NAMALWA (cell line): ENCODE measurements at regions not wholly inside any gene's neighbourhood (a gene's known extent, or its start where the extent isn't known, plus 50 kb on each side); places are given as distances from the start of the nearest gene placed in this dataset.

Experiments
- DNase-seq: peaks from one replicate; pipeline ENCODE4 v3.0.0-alpha.2; 2015; ENCODE audit warnings: low spot score

DNA sequence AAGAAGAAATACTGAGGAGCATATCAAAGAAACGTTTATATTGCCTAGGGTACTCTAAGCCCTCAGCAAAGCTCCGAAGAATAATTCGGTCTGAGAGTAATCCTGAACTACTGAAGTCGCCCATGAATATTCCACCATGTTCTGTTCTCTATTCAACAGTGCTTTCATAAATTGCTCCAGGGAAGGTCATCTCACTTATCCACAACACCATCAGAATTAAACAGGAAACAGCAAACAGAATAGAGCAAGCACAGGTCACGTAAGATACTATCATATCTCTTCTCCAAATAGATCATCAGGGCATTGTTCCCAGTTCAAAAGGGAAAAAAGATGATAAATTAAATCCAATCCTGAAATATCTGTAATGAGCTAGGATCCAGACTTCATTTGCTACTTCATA is 325.6 kb downstream of the DEPDC1B start:
- no peak for DNase-seq

DNA sequence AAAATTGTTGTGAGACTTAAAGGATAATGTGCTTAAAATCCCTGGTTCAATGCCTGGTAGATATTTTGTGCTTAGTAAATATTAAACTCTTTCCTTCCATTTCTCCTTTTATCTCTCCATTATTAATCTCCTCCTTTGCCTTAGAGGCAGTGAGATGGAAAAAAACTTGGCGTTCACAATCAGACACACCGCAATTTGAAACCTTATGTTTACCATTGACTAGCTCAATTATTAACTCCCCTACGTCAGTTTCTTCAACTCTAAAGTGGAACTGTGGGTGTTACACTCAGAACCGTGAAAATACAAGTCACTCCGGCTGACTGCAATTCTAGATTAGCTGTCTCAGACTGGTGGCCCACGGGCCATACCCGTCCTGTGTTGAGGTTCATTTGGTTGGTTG is 327.2 kb downstream of the DEPDC1B start:
- no peak for DNase-seq

DNA sequence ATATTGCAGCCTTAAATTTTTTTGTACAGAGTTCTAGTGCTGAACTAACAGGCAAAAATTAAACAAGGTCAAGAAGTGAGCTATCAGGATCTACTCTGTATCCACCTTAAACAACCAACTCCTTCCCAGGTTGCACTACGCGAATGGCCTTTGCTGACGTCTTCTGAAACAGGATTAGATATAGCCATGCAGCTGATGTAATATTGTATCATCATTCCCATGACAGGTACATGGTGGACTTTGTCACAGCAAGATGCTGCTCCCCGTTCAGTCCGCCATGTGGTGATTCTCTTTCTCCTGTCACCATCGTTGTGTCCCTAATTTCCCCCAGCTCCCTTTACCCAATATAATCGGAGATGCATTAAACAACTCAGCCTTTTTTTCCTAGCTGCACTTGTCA is 328.9 kb downstream of the DEPDC1B start:
- no peak for DNase-seq

DNA sequence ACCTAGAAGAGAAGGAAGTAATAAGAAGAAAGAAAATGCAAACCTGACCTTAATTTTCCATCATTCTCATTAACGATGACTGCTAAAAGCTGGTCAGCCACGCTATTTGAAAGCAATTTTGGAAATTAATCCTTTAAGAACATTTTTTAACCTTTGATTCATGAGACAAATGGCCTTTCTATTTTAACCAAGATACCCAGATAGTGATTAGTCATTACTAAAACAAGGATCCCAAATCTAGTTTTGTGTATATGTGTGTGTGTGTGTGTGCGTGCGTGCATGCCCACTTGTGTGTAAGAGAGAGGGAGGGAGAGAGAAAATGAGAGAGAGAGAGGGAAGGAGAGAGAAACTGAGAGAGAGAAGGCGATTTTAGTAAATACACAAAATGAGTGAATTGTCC is 329.5 kb downstream of the DEPDC1B start:
- no peak for DNase-seq

DNA sequence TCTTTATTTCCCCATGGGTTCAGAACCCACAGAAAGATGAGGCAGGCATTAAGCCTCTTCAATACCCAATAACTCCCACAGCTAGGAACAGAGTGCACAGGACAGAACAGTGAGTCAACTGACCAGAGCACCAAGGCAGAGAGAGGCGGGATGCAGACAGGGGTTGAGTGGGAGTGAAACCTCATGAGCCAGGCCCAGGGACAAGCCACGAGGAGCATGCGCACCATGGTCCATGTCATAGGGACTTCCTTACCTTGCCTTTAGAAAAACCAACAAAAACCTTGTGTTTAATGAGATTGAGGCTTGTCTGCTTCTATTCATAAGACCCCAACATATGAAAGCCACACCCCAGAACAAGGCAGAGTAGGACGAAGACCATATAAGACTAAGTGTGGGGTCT is 330.6 kb downstream of the DEPDC1B start:
- DNase-seq, result no peak

DNA sequence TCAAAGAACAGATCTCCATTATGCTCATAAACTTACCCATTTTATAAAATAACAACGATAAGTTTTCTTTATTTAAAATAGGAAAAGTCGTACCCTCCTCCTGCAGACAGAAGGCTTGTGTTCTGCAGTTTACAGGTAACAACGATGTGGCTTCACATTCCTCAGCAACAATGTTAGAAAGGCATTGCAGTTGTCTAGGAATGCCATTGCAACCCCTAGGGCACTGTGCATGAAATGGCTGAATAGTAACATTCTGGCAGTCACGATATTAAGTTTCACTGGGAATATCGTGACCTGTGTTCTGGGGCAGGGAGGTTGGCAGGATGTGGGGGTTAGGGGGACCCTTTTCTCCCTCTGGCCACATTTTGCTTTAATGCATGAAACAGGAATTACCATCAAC is 331.9 kb downstream of the DEPDC1B start:
- DNase-seq, result no peak

DNA sequence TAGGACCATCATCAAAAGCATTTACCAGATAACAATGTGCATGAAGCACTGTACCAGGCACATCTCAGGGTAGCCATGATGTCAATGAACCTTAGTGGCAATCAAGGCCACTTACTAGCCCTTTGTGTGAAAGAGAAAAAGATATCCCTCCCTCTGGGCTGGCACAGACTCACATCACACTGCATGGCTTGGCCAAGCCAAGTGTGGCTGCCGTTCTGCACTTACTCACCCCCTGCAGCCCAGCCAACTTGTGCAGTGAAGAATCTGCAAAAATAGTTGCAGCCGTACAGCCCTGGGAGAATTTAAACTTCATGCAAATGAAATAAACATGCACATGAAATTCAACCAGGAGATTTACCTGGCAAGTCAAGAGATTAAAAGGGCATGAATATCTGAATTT is 333.5 kb downstream of the DEPDC1B start:
- DNase-seq, result no peak

DNA sequence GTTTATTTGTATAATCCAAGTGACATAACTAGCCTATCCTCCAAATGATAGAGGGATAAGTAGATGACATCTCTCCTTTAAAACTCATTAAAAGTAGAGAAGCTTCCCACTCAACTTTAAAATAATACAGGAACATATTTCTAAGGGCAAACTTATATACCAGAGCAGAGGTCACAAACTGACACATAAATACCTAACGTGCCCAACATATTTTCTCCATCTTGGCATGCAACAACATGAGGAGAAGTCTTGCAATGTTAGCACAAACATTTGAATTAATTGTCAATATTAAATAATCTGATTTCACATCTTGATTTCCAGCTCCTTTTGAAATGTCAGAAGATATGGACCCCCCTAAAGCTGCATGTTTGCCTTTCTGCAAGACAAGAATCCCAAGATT is 335.0 kb downstream of the DEPDC1B start:
- DNase-seq, result no peak

DNA sequence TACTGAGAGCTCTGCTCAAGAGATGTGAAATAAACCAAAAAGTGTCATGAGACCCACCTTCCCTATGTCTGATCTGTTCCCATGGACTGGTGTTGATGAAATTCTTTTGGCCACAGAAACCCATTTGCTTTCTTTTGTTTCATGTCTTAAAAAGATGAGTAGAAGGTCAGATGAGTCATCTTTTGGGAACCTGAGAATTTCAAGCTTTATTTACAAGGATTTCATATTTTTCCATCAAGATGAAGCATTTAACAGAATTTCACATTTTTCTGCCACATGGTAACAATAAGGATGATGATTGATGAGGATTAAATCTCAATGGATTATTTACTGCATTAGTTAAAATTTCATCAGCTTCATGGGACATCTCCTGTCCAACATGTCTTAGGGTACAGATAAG is 337.8 kb downstream of the DEPDC1B start:
- no peak for DNase-seq

DNA sequence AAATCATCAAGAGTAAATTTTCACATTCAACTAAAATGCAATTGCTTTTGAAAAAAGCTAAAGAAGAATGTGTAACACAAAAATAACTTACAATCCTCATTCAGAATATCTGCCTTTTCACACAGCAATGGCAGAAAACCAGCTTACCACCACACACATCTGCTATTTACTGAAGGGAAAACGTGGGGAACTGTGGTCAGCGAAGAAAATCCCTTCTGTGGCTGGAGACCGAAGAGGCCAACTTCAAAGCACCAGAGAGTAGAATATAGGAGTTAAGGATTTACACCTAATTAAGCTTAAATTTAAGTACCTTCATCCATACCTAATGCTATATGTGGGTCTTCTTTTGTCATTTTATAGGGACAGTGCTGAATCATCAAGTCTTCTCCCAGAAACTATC is 339.6 kb downstream of the DEPDC1B start:
- DNase-seq, result no peak

DNA sequence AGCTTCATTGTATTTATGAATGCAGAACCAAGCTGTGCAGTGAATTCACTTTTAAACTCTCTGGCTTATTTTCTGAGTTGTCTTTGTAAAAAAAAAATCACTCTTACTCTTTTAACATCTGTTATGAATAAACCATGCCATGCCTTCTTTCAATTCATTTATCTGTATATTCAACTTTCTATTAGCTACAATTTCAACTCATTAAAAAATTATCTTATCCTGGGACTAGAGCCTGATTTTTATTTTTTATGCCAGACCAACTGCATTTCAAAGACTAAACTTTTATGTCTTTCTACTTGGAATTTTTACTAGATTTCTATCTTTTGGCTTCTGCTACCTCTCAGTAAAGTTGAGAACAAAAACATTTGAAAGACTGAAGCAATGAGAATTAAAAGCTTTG is 342.7 kb downstream of the DEPDC1B start:
- no peak for DNase-seq

DNA sequence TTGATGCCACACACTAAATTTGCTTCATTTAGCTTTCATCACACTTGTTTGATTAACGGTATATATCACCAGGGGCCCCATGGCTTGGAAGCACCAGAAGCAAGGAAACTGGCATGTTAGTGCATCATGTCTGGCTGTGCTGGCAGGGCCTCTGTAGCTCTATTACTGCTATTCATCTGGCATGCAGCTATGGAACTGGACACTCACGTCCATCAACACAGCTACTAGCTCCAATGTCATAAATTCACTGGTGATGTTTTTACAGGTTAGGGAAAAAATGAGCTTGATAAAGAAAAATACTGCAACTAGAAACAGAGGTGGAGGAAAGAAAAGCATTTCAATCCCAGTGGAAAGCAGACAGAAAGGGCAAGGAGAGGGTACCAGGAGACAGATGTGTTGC is 343.2 kb downstream of the DEPDC1B start:
- no peak for DNase-seq

DNA sequence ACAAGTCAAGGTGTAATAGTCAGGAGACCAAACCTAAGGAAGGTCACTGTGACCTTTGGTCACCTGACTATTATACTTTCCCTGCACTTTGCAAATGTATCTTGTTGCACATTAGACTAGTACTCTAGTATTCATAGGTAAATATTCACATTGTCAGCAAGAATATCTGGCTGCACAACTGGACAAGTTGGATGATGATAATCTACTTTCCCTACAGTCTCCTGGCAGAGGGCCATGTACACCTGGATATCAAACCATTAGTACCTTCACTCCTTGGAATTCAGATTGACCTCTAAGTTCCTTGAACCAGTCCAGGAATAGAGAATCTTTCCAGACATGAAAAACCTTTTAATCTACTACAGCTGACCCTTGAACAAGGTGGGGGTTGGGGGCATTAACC is 344.8 kb downstream of the DEPDC1B start:
- no peak for DNase-seq

DNA sequence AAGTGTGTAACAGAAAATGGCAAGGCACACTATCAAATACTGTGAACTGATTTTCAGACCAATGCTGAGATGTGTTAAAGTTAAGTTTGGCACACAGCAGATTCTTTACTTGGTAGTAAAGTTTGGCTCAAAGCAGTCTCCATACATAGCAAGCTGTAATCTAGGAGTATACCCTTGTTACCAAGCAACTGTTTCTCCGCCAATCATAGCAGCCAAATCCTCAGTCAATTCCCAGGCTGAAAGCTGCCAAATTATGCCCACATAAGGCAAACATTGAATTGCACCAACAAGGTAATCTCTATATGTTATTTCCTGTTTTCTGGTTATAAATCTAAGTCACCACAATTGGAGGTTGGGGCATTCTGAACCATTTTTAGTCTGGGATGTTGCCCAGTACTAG is 345.7 kb downstream of the DEPDC1B start:
- DNase-seq, result no peak

DNA sequence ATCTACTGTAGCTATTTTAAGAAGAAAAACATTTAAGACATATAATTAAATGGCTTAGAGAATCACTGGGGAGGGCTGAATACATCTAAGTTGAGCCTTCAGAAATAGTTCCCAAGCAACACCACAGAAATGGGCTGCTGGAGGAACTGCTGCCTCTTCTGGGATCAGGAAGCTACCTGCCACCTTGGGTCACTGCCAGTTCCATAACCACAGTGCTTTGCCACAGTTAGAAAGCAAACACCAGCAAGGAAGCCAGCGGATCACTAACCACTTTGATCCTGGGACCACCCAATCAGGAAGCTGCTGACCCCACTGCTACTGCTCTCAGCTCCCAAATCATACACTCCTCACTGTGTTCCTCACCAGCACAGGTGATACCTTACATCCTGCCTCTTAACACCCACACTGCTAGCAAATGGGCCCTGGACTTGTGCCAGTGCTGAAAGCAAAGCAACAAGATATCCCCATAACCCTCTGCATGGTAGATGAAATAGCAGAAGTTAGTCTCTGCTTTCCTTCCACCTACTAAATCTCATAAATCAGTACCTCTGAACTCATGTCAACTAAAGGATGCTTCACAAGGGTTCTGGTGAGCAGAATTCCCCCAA is 346.9 kb downstream of the DEPDC1B start:
- no peak for DNase-seq

DNA sequence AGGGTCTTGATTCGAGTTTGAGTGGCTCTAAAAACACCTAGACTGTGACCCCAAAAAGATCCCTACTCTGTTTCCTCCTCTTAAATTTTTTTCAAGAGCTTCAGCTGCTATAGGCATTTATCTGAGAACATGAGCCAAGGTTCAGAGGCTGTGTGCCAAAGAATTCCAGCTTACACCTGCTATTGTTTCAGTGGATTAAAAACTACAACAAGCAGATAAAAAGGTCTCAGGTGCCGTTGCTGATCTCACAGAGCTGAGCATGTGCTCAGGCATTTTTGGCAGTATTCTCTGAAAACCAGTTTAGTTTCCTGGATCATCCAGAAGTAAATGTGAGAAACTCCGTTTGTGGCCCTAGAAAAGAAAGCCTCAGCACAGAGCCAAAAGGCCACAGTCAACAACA is 349.2 kb downstream of the DEPDC1B start:
- no peak for DNase-seq

DNA sequence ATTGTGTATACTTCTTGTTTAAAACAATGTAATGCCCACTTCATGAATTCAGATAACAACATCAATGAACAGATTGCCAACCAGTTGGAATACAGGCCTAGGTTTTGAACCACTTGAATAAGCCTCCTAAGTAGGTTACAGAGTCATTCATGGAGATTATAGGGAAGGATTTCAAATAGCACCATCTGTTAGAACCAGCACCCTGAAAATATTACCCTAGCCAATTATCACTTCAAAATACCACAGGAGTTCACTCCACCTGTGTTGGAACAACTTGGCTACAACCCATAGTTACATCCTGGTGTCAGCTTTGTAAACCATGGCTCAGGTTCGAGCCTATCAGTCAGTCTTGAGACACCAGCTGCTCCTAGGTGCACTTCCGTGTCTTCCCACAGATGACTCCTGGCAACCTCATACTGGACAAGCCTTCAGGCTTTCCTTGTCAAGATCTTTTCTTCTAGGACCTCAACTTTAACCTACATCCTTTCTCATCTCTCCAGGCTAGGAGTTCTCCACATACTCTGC is 350.0 kb downstream of the DEPDC1B start:
- DNase-seq, result no peak

DNA sequence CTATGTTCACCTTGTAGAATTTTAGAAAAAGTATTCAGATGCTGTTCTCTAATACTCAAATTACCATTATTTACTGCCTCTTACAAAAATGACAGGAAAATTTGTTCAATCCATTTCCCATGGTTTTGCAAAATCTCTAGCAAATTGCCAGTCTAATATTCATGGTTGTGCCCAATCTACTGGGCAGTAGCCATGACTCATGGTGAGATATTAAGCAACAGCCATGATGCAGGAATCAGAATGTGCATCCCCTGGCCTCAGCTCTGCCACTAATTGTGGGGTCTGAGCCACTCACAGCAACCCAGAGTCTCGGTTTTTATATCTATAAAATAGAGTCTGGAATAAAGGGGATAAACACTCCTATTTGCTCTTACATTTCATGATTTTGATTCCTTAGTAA is 353.6 kb downstream of the DEPDC1B start:
- no peak for DNase-seq

DNA sequence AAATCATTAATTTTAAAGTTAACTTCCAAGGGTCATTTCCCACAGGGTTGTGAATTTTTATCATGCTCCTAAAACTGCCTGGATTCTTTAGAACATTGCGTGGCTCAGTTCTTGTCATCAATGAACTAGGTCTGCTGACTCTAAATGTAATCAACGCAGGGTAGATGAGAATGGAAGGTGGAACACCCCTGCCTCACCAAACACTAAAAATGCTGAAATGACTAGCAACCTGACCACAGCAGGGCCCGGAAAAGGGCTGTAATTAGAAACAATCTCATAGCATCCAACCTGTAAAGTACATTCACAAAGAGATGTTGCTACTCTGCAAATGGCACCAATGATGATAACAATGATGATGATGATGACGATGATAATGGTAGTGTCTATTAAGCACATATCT is 356.9 kb downstream of the DEPDC1B start:
- DNase-seq, result no peak

DNA sequence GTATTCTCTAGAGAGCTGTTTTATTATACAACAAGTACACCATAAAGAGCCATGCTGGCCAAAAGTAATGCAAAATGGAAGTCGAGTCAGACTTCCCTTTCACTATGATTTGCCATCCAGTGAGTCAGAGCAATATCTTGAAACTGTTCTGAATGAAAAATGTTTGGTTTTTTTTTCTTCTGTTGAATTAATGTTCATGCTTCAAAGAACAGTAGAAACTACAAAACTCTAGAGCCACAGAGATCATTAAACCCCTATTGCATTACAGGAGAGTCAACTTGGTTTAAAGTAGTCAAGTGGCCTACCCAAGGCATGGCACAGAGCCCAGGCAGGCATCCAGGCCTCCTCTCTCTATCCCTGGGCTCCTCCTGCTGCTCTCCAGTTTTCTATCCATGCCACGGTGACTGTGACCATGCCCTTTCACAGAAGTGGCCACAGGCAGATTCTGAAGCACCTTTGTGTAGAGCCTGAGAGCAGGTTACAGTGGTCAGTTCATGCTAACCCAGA is 358.9 kb downstream of the DEPDC1B start:
- no peak for DNase-seq

DNA sequence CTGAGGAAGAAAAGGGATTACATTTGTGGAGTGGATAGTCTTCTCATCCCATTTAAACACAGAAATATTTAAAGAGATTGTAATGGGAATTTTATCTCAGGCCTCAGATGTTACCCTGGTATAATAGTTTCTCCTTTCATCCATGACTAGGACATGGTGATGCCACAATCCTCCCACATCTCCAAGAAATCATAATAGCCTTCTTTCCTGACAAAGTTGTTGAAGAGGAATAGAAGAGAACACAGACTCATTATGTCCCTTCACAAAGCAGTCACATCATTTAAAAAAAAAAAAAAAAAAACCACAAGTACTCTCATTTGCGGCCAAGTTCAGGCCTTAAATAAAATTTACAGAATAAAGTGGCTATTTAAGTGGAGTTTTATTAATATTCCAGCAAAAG is 359.6 kb downstream of the DEPDC1B start:
- no peak for DNase-seq

DNA sequence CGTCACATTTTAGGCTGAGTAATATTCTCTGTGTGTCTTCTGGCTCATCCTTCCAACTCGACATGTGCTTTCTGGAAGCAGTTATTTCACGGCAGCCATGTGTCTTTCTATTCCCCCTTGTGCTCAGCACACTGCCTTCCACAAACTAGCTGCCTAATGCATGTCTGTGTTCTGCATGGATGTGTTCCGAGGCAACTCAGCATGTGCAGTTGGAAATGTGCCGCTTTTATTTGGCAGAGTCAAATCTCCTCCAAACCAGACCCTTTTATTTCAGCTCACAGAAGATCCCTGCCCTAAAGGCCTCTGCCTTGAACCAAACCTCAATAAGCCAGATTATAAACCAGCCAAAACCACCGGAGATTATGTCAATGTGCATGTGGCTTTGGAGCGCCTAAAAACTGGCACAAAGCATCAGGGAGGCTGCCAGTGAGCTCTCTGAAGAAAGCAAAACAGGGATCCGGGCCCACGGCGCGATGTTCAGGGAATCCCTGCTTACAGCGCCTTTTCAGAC is 360.2 kb downstream of the DEPDC1B start:
- no peak for DNase-seq

DNA sequence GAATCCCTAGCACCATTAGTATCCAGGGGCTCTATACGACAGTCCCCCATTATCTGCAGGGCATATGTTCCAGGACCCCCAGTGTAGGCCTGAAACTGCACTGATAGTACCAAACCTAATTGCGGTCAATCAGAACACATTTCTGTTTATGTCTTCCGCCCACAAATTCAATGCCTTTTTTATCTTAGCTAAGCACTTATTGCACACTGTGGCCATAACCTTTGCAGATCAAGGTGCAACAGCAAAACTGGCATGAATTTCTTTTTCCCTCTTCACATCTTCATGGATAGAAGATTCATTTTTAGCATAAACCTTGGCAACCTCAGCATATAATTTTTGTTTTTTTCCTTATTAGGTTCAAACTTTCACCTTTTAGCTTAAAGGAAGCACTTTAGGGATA is 361.1 kb downstream of the DEPDC1B start:
- no peak for DNase-seq

DNA sequence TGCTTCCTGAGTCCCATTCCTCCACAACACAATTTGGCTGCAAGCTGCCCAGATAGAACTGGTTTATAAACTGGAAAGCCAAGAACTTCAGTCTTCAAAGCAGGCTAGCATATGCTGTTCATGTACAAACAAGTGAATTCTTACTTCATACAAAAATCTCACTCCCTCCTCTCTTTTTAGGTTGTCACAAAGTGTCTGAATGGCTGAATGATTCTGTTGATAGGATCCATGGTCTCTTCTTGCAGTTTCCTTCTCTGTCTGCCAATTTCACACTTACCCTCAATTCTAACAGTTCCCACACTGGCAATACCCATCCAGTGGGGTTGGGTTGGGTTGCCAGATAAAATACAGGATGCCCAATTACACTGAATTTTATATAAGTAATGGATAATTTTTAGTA is 363.5 kb downstream of the DEPDC1B start:
- DNase-seq, result no peak
